ENCODE measurements at regions not wholly inside any gene's neighbourhood (a gene's known extent, or its start where the extent isn't known, plus 50 kb on each side); places are given as distances from the start of the nearest gene placed in this dataset.

DNA sequence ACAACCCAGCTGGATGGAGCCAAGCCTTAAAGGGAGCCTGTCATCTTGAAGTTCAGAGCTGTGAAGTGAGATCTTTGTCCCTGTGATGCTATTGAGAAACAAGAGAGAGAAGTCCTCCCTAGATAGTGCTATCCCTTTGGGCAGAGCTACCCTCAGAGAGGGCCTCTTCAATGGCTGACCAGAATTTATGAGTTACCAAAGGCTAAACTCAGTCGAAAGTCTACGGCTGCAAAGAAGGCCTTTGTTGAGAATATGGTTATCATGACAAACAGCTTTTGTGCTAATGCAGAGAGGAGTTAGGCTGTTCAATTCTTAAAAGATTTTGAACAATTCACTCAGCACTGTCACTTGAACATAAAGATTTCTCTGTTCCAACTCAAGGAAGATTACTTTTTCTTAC is 65.9 kb upstream of the C3orf80 start:
- Mint-ChIP-seq H3K36me3 (ENCODE audit: insufficient read depth, unreplicated experiment) (no peaks in the 10 kb centered on the region), H3K4me1 (ENCODE audit: low read depth, unreplicated experiment) (peaks cover 7% of the 10 kb centered on the region), H3K4me3 (ENCODE audit: unreplicated experiment) (no peak overlapping the region), H3K27ac (ENCODE audit: unreplicated experiment) (no peak overlapping the region), H3K9me3 (ENCODE audit: unreplicated experiment) (no peaks in the 10 kb centered on the region), H3K27me3 (ENCODE audit: insufficient read depth, unreplicated experiment) (no peaks in the 10 kb centered on the region)
- H3K36me3 ChIP-seq (ENCODE audit: control insufficient read depth, insufficient read depth, low read length): no peaks in the 10 kb centered on the region
- no peaks in the 10 kb centered on the region for H3K4me1 ChIP-seq
- no peaks in the 10 kb centered on the region for H3K27me3 ChIP-seq (replicated peaks; ENCODE audit: control insufficient read depth, insufficient read depth, low read length)
- ChIA-PET POLR2A (no interaction called here), CTCF (no interaction called here)
- intact Hi-C loops (cut with micrococcal nuclease; ENCODE audit: unreplicated experiment): no loop called here
- H3K9me3 ChIP-seq: no peaks in the 10 kb centered on the region
- TF ChIP-seq, protein P1, sequence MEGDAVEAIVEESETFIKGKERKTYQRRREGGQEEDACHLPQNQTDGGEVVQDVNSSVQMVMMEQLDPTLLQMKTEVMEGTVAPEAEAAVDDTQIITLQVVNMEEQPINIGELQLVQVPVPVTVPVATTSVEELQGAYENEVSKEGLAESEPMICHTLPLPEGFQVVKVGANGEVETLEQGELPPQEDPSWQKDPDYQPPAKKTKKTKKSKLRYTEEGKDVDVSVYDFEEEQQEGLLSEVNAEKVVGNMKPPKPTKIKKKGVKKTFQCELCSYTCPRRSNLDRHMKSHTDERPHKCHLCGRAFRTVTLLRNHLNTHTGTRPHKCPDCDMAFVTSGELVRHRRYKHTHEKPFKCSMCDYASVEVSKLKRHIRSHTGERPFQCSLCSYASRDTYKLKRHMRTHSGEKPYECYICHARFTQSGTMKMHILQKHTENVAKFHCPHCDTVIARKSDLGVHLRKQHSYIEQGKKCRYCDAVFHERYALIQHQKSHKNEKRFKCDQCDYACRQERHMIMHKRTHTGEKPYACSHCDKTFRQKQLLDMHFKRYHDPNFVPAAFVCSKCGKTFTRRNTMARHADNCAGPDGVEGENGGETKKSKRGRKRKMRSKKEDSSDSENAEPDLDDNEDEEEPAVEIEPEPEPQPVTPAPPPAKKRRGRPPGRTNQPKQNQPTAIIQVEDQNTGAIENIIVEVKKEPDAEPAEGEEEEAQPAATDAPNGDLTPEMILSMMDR (IDR thresholded peaks at IDR 0.05; ENCODE audit: insufficient read depth in 1 of 2, low read depth in 1 of 2, low read length in 1 of 2, severe bottlenecking in 1 of 2, unreplicated experiment in 1 of 2): no peak
- no peak overlapping the region for H3K4me3 ChIP-seq (ENCODE audit: low read depth, low read length)
- DNase-seq: no peak
- no TSS peak for BruUV-seq (replicated peaks)

DNA sequence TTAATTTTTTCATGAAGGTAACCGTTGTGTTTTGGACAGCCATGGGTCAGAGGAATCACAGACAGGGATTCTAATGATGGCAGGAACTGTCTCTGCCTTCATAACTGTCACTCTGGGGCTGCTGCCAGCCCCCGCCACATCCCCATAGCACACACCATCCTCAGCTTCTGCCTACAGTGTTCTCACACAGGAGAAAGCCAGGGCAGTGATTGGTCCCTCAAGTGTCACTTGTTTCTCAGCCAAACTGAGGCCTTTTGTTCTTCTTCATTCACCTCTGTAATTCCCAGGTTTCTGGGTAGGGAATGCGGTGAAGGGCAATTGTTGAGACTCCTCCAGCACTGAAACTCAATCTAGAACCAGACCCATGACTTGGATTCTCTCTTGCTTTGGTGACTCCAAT is 65.4 kb upstream of the C3orf80 start:
- no peaks in the 10 kb centered on the region for H3K27me3 Mint-ChIP-seq (ENCODE audit: insufficient read depth, unreplicated experiment)
- no peak overlapping the region for H3K27ac Mint-ChIP-seq (ENCODE audit: unreplicated experiment)
- peaks cover 7% of the 10 kb centered on the region for H3K4me1 Mint-ChIP-seq (ENCODE audit: low read depth, unreplicated experiment)
- TF ChIP-seq, protein P1 (IDR thresholded peaks at IDR 0.05; ENCODE audit: insufficient read depth in 1 of 2, low read depth in 1 of 2, low read length in 1 of 2, severe bottlenecking in 1 of 2, unreplicated experiment in 1 of 2): no peak
- CTCF ChIA-PET: no interaction called here
- no peak for DNase-seq
- Histone ChIP-seq H3K9me3 (no peaks in the 10 kb centered on the region), H3K36me3 (ENCODE audit: control insufficient read depth, insufficient read depth, low read length) (no peaks in the 10 kb centered on the region), H3K27me3 (replicated peaks; ENCODE audit: control insufficient read depth, insufficient read depth, low read length) (no peaks in the 10 kb centered on the region), H3K4me1 (no peaks in the 10 kb centered on the region), H3K4me3 (ENCODE audit: low read depth, low read length) (no peak overlapping the region)
- H3K4me3 Mint-ChIP-seq (ENCODE audit: unreplicated experiment): no peak overlapping the region
- intact Hi-C loops (cut with micrococcal nuclease; ENCODE audit: unreplicated experiment): no loop called here
- POLR2A ChIA-PET: no interaction called here
- H3K9me3 Mint-ChIP-seq (ENCODE audit: unreplicated experiment): no peaks in the 10 kb centered on the region
- no peaks in the 10 kb centered on the region for H3K36me3 Mint-ChIP-seq (ENCODE audit: insufficient read depth, unreplicated experiment)
- no TSS peak for BruUV-seq (replicated peaks)

DNA sequence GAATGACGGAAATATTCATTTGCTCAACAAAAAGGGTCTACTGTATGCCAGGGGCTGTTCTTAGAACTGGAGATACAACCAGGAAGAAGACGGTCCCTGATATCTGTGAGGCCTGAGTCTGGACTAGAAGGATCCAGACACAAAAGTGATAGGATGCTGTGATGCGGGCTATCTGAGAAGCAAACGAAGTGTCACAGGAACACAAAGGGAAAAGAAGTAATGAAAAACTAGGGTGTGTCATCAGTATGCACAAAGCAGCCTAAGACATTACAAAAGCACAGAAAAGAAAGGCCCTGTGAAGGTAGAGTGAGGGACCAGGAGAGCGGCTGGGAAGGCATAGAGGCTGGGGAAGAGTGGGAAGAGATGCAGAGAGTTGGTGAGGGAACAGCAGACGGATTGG is 63.3 kb upstream of the C3orf80 start:
- no peak for DNase-seq
- no peaks in the 10 kb centered on the region for H3K9me3 ChIP-seq
- H3K36me3 ChIP-seq (ENCODE audit: control insufficient read depth, insufficient read depth, low read length): no peaks in the 10 kb centered on the region
- ChIA-PET POLR2A (no interaction called here), CTCF (interaction anchor here (1.7 to 2.0 kb wide), 2 partner anchors 49 to 64 kb away, joined by 17 to 21 read pairs; partner anchors contain the start of gene C3orf80)
- TF ChIP-seq, protein P1 (IDR thresholded peaks at IDR 0.05; ENCODE audit: insufficient read depth in 1 of 2, low read depth in 1 of 2, low read length in 1 of 2, severe bottlenecking in 1 of 2, unreplicated experiment in 1 of 2): no peak
- Mint-ChIP-seq H3K4me3 (ENCODE audit: unreplicated experiment) (no peak overlapping the region), H3K4me1 (ENCODE audit: low read depth, unreplicated experiment) (peaks cover 7% of the 10 kb centered on the region), H3K9me3 (ENCODE audit: unreplicated experiment) (no peaks in the 10 kb centered on the region), H3K27me3 (ENCODE audit: insufficient read depth, unreplicated experiment) (no peaks in the 10 kb centered on the region), H3K36me3 (ENCODE audit: insufficient read depth, unreplicated experiment) (no peaks in the 10 kb centered on the region), H3K27ac (ENCODE audit: unreplicated experiment) (no peak overlapping the region)
- BruUV-seq (replicated peaks): no TSS peak
- no peaks in the 10 kb centered on the region for H3K4me1 ChIP-seq
- H3K4me3 ChIP-seq (ENCODE audit: low read depth, low read length): no peak overlapping the region
- intact Hi-C loops (cut with micrococcal nuclease; ENCODE audit: unreplicated experiment): no loop called here
- no peaks in the 10 kb centered on the region for H3K27me3 ChIP-seq (replicated peaks; ENCODE audit: control insufficient read depth, insufficient read depth, low read length)
